ENCODE measurements at regions not wholly inside any gene's neighbourhood (a gene's known extent, or its start where the extent isn't known, plus 50 kb on each side); places are given as distances from the start of the nearest gene placed in this dataset.

DNA sequence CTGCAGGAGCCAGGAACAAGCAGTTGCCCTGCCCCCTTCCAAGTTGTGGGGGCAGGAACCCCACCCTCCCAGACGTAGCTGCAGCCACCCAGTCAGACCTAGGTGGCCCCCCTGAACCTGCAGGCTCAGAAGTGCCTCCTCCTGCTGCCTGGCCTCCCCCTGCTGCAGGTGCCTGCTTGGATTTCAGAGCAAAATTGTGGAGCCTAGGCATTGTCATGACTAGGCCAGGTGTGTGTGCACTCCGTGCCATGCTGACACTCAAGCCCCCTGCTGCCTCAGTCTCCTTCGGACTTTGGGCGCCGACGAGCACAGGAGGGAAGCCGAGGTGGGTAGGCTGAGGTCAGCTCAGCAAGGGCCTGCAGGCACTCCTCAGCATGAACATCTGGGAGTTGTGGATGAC, 733.9 kb upstream of the ZWINT start:
- TF ChIP-seq EZH2 (IDR thresholded peaks at IDR 0.05; ENCODE audit: borderline replicate concordance, low read length) = no peak
- TF ChIP-seq CTCF (conservative IDR thresholded peaks at IDR 0.05 in 1 of 2, IDR thresholded peaks at IDR 0.05 in 1 of 2; ENCODE audit: extremely low read depth in 1 of 2, insufficient read depth in 1 of 2, low read depth in 1 of 2, low read length in 2 of 2) = no peak
